Esophagus squamous epithelium (tissue), 5 donors: ENCODE measurements at regions not wholly inside any gene's neighbourhood (a gene's known extent, or its start where the extent isn't known, plus 50 kb on each side); places are given as distances from the start of the nearest gene placed in this dataset.
"Not testable (repeated sequence)": the region's sequence is repeated elsewhere in the genome, so short reads cannot be mapped to it uniquely, and the experiment has no call there.

Experiments
- DNase-seq: peaks from one replicate; lab custom pipeline; 2025; lab: John Stamatoyannopoulos, UW
- H3K27ac ChIP-seq, 4 donors: fragments of 200-600 bp; sonication (generic); one replicate each; pipeline ENCODE4 v1.5.1; 2016 to 2019; ENCODE audit warnings: mild to moderate bottlenecking in 1 of 4
- H3K27me3 ChIP-seq, 4 donors: fragments of 200-600 bp; sonication (generic); 1 replicate in 3 of 4; 2 replicates in 1 of 4; pipeline versions ENCODE4 v1.5.1 to v1.6.0; 2017 to 2021; ENCODE audit warnings: antibody characterized with exemption in 1 of 4
- H3K36me3 ChIP-seq, 3 donors: fragments of 200-600 bp; sonication (generic); one replicate each; pipeline ENCODE4 v1.5.1; 2016 to 2019
- H3K4me1 ChIP-seq, 3 donors: fragments of 200-600 bp; sonication (generic); one replicate each; pipeline ENCODE4 v1.5.1; 2017 to 2019
- H3K4me3 ChIP-seq, 4 donors: fragments of 200-600 bp; sonication (generic); 1 replicate in 3 of 4; 2 replicates in 1 of 4; pipeline ENCODE4 v1.5.1; 2016 to 2019; ENCODE audit warnings: mild to moderate bottlenecking in 2 of 4, moderate library complexity in 1 of 4
- H3K9me3 ChIP-seq, 3 donors: fragments of 200-600 bp; sonication (generic); one replicate each; pipeline ENCODE4 v1.5.1; 2016 to 2019
- POLR2A ChIP-seq, 4 donors: fragments of 450-650 bp; IDR thresholded peaks; one replicate each; pipeline ENCODE4 v1.6.1; 2017; ENCODE audit warnings: antibody characterized with exemption in 4 of 4, mild to moderate bottlenecking in 4 of 4, moderate library complexity in 3 of 4
- WGBS, 2 donors: methylation state at CpG; one replicate each; pipeline ENCODE4 v1.1.5; 2018; 5-methylcytosine and 5-hydroxymethylcytosine counted together
- intact Hi-C: fragments of 100-400 bp; cut with DNase I; formaldehyde crosslinking; loops from one replicate; pipeline ENCODE4 v1.15.0; 2022
- TF ChIP-seq, protein P1 (sequence below), 6 experiments: fragments of 450-650 bp in 4 of 6; fragments of 200-600 bp in 2 of 6; sonication (generic) in 2 of 6; IDR thresholded peaks; one replicate each; pipeline ENCODE4 v1.5.1; 2016 to 2019; ENCODE audit warnings: antibody characterized with exemption in 6 of 6, mild to moderate bottlenecking in 4 of 6, moderate library complexity in 4 of 6
- donor health status: DM: yes; HTN: yes; CAD: no.

DNA sequence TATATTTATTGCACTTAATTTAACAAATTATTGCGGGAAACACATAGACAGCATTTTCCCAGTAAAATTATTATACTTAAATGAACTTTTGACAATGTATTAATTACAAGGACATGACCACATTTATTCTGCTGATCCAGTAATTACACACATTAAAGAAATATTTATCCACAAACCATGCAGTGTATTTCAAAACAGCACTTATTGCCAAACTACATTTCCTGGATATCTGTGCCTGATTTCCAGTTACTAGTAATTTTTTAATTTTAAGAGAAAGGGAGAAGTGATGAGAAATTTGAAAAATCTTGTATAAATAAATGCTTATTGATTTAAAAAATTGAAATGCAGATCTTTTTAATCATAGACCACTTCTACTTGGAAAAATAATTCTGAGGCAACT lies 1458.7 kb upstream of the ACVR2A start:
- H3K9me3 ChIP-seq, result no peaks in the 10 kb centered on the region
- H3K27me3 ChIP-seq, result no peaks in the 10 kb centered on the region
- no peaks in the 10 kb centered on the region for H3K36me3 ChIP-seq
- TF ChIP-seq, protein P1, sequence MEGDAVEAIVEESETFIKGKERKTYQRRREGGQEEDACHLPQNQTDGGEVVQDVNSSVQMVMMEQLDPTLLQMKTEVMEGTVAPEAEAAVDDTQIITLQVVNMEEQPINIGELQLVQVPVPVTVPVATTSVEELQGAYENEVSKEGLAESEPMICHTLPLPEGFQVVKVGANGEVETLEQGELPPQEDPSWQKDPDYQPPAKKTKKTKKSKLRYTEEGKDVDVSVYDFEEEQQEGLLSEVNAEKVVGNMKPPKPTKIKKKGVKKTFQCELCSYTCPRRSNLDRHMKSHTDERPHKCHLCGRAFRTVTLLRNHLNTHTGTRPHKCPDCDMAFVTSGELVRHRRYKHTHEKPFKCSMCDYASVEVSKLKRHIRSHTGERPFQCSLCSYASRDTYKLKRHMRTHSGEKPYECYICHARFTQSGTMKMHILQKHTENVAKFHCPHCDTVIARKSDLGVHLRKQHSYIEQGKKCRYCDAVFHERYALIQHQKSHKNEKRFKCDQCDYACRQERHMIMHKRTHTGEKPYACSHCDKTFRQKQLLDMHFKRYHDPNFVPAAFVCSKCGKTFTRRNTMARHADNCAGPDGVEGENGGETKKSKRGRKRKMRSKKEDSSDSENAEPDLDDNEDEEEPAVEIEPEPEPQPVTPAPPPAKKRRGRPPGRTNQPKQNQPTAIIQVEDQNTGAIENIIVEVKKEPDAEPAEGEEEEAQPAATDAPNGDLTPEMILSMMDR (IDR thresholded peaks at IDR 0.05), result no peak
- no peak for TF ChIP-seq POLR2A (IDR thresholded peaks at IDR 0.05)
- intact Hi-C loops, result no loop called here
- 77 to 86% methylated on average over 1 of the region's 1 CpG for WGBS, 2 donors
- no peak overlapping the region for H3K27ac ChIP-seq
- no peaks in the 10 kb centered on the region for H3K4me1 ChIP-seq
- no peak for DNase-seq
- no peak overlapping the region for H3K4me3 ChIP-seq

DNA sequence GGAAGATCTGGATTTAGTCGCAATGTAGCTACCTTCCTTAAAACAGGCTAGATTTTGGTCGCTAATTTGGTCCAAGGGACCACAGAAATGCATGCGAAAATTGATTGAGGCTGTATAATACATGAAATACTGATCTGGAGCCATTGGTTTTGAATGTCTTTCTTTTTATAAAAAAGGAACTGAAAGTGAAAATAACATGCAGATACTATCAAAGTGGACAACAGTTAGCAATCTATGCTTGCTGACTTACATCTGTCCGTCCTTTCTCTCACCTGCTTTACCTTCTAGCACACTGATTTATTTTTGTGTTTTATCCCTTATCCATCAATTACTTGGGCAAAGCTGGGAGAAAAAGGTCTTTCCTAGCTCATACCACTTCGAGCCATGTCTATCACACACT lies 1459.8 kb upstream of the ACVR2A start:
- Histone ChIP-seq H3K4me1 (no peaks in the 10 kb centered on the region), H3K27me3 (no peaks in the 10 kb centered on the region), H3K9me3 (no peaks in the 10 kb centered on the region), H3K27ac (no peak overlapping the region), H3K36me3 (no peaks in the 10 kb centered on the region), H3K4me3 (no peak overlapping the region)
- WGBS, 2 donors, result 69 to 75% methylated on average over 5 of the region's 5 CpGs
- DNase-seq, result no peak
- intact Hi-C loops, result no loop called here
- no peak for TF ChIP-seq POLR2A (IDR thresholded peaks at IDR 0.05)
- TF ChIP-seq, protein P1 (IDR thresholded peaks at IDR 0.05), result no peak

DNA sequence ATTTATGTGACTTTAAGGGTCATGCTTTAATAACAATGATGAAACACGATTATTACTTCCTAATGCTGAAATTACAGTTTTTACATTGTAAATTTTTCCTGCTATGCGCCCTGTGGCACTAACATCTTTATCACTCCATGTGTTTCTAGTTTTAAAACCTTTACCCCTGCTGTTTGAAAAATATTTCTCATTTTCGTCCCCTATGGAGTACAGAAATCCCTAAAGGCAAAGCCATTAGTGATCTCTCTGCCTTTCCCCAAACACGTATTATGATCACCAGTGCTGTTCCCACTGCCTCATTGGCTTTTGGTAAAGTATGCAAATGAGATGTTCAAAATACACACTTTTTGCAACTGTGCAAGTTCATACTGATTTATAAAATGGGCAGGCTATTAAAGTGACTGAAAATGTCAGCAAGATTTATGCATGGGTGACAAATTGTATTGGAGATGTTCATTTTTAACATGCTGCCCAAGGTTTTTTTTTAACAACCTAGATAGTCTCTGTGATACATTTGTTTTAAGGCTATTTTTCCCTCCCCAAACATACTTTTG lies 1468.2 kb upstream of the ACVR2A start:
- Histone ChIP-seq H3K27me3 (no peaks in the 10 kb centered on the region), H3K27ac (no peak overlapping the region), H3K4me3 (no peak overlapping the region), H3K4me1 (no peaks in the 10 kb centered on the region), H3K36me3 (no peaks in the 10 kb centered on the region), H3K9me3 (no peaks in the 10 kb centered on the region)
- 69% methylated on average over 4 of the region's 4 CpGs for WGBS, 2 donors
- TF ChIP-seq, protein P1 (IDR thresholded peaks at IDR 0.05), result no peak
- TF ChIP-seq POLR2A (IDR thresholded peaks at IDR 0.05), result no peak
- no peak for DNase-seq
- intact Hi-C loops, result no loop called here

DNA sequence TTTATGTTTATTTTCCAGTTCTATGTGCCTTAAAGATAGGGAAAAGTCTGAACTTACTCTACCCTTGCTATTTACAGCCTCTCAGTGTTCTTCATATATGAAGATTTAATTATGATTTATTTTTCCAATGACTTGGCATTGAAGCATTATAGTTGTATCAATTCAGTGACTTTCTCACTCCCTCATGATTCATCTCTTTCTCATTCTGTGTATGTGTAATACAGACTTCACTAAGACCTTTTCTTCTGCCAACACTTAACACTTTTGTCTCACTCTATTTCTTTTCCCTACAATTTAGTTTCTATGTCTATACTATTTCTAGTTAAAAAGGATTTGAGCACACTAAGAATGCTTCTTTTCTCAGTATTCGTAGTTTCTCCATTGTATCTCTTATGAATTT lies 1470.3 kb upstream of the ACVR2A start:
- no peaks in the 10 kb centered on the region for H3K4me1 ChIP-seq
- no peaks in the 10 kb centered on the region for H3K27me3 ChIP-seq
- no peaks in the 10 kb centered on the region for H3K36me3 ChIP-seq
- 70 to 80% methylated on average over 1 of the region's 1 CpG for WGBS, 2 donors
- no peak for DNase-seq
- no peaks in the 10 kb centered on the region for H3K9me3 ChIP-seq
- TF ChIP-seq, protein P1 (IDR thresholded peaks at IDR 0.05), result no peak
- no peak for TF ChIP-seq POLR2A (IDR thresholded peaks at IDR 0.05)
- H3K4me3 ChIP-seq, result no peak overlapping the region
- no peak overlapping the region for H3K27ac ChIP-seq
- intact Hi-C loops, result no loop called here

DNA sequence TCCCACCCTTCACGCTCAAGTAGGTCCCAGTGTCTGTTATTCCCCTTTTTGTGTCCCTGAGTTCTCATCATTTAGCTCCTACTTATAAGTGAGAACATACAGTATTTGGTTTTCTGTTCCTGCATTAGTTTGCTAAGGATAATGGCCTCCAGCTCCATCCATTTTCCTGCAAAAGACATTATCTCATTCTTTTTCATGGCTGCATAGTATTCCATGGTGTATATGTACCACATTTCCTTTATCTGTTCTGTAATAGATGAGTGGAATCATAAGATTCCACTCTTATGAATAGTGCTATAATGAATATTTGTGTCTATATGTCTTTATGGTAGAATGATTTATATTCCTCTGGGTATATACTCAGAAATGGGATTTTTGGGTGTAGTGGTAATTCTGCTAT lies 1473.5 kb upstream of the ACVR2A start:
- H3K27ac ChIP-seq, intact Hi-C loops, DNase-seq, H3K27me3 ChIP-seq, H3K36me3 ChIP-seq, H3K4me3 ChIP-seq, H3K9me3 ChIP-seq, H3K4me1 ChIP-seq: not testable (repeated sequence)
- 81 to 93% methylated on average over 1 of the region's 1 CpG for WGBS, 2 donors

DNA sequence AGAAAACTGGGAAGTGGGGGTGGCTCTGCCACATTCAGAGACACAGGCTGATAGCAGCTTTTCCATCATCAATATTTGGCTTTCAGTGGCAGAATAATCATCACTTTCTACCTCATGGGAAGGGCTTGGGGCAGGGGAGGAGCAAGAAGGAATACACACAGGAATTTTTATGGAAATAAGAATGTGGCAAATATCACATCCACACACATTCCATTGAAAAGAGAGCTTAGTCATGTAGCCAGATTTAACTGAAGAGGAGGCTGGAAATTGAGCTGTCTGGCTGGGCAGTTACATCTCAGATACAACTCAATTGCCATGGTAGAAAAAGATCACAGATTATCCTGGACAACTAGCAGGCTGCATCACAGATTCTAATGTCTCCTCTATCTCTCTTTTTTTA lies 1474.0 kb upstream of the ACVR2A start:
- no peak for TF ChIP-seq POLR2A (IDR thresholded peaks at IDR 0.05)
- TF ChIP-seq, protein P1 (IDR thresholded peaks at IDR 0.05), result no peak
- H3K36me3 ChIP-seq, result no peaks in the 10 kb centered on the region
- DNase-seq, result no peak
- H3K4me1 ChIP-seq, result no peaks in the 10 kb centered on the region
- no peaks in the 10 kb centered on the region for H3K9me3 ChIP-seq
- H3K27me3 ChIP-seq, result no peaks in the 10 kb centered on the region
- no peak overlapping the region for H3K27ac ChIP-seq
- intact Hi-C loops, result no loop called here
- H3K4me3 ChIP-seq, result no peak overlapping the region
